ENCODE measurements at regions not wholly inside any gene's neighbourhood (a gene's known extent, or its start where the extent isn't known, plus 50 kb on each side); places are given as distances from the start of the nearest gene placed in this dataset.

DNA sequence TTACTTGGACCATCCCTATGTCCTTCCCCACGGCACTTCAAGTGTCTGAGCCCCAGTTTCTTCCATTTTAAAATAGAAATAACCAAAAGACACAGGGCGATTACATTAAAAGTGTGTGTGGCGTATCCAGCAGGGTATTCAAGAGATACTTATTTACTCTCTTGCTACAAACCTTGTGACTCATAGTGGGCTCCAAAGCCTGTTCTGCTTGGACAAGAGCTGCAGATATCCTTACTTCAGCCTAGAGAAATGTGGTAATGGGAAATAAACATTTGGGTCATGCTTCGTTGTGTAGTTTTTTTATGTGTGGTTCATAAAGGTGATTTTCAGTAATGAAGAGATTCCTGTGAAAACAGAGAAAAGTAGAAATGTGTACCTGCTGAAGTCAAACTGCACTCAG is 288.9 kb upstream of the CDH11 start:
- Mint-ChIP-seq H3K36me3 (ENCODE audit: low read depth) (no peaks in the 10 kb centered on the region), H3K27me3 (ENCODE audit: insufficient read depth) (peaks cover 2% of the 10 kb centered on the region)
- no peak for DNase-seq (ENCODE audit: low spot score)

DNA sequence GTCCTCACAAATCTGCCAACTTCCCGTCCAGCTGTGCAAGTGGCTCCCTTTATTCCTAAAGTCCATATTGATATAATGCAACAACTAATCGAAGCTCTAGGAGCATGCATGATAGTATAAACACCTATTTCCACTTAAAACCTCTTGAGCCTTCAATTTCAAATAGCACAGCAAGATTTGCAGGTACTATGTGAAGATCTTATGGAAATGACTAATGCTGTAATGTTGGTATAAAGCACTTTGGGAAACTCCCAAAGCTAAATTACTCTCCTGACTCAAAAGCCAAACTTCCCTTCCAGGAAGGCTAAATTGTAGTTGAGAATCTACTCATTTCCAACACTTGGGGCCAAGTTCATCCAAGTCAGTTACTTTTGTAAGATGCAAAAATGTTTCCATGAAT is 287.6 kb upstream of the CDH11 start:
- intact Hi-C loops (cut with micrococcal nuclease): no loop called here
- no peak for DNase-seq (ENCODE audit: low spot score)
- Mint-ChIP-seq H3K4me1 (ENCODE audit: low read depth) (no peaks in the 10 kb centered on the region), H3K9me3 (no peaks in the 10 kb centered on the region), H3K36me3 (ENCODE audit: low read depth) (no peaks in the 10 kb centered on the region), H3K27me3 (ENCODE audit: insufficient read depth) (peaks cover 2% of the 10 kb centered on the region), H3K27ac (no peak overlapping the region), H3K4me3 (no peak overlapping the region)

More for the DNA sequence above, 288.9 kb upstream of the CDH11 start:
- no peaks in the 10 kb centered on the region for H3K9me3 Mint-ChIP-seq
- no peak overlapping the region for H3K27ac Mint-ChIP-seq
- H3K4me3 Mint-ChIP-seq: no peak overlapping the region
- intact Hi-C loops (cut with micrococcal nuclease): no loop called here
- H3K4me1 Mint-ChIP-seq (ENCODE audit: low read depth): no peaks in the 10 kb centered on the region

- no peak overlapping the region for H3K27ac Mint-ChIP-seq
- no peaks in the 10 kb centered on the region for H3K4me1 Mint-ChIP-seq (ENCODE audit: low read depth)
- H3K4me3 Mint-ChIP-seq: no peak overlapping the region
- H3K9me3 Mint-ChIP-seq: peaks cover 7% of the 10 kb centered on the region
- intact Hi-C loops (cut with micrococcal nuclease): no loop called here
- H3K27me3 Mint-ChIP-seq (ENCODE audit: insufficient read depth): no peaks in the 10 kb centered on the region
- no peak for DNase-seq (ENCODE audit: low spot score)
- no peaks in the 10 kb centered on the region for H3K36me3 Mint-ChIP-seq (ENCODE audit: low read depth)
These were observed 285.1 kb upstream of the CDH11 start for GRCh38 chr16:65406933-65407332.

DNA sequence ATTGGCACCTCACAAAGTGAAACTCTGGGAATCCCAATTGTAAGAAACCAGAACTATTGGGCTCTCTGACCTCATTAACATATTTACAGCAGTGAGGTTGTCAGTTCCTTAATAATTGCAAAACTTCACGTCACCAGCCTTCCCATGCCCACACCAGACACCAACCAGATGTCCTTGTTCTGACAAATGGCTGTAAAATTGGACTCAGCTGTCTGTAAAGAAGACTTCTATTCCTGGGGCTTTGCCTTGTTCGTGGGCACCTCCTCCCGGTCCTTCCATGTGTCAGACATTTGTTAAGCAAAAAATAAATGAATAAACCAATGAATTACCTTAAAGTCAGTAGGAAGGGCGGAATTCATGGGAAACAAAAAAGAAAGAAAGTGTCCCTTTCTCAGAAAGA is 284.3 kb upstream of the CDH11 start:
- peaks cover 7% of the 10 kb centered on the region for H3K9me3 Mint-ChIP-seq
- intact Hi-C loops (cut with micrococcal nuclease): no loop called here
- no peaks in the 10 kb centered on the region for H3K4me1 Mint-ChIP-seq (ENCODE audit: low read depth)
- no peaks in the 10 kb centered on the region for H3K27me3 Mint-ChIP-seq (ENCODE audit: insufficient read depth)
- no peak overlapping the region for H3K27ac Mint-ChIP-seq
- no peaks in the 10 kb centered on the region for H3K36me3 Mint-ChIP-seq (ENCODE audit: low read depth)
- no peak overlapping the region for H3K4me3 Mint-ChIP-seq
- DNase-seq (ENCODE audit: low spot score): no peak

DNA sequence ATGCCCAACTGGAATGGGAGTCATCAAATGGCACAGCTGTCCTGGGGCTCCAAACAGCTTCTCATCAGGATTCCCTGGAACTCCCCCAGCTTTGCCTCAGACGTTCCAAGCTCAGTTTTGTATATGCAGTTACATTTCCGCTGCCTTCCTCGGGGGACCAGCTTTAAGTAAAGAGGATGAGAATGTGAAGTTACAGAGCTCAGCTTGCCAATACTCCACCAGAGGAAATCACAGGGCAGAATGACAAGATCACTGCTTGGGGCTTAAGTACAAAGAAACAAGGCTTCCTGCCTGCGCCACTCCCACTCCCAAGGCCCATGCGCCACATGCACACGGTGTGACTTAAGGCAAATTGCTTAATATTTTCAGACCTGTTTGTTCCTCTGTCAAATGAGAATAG is 272.4 kb upstream of the CDH11 start:
- Mint-ChIP-seq H3K27ac (no peak overlapping the region), H3K27me3 (ENCODE audit: insufficient read depth) (no peaks in the 10 kb centered on the region), H3K36me3 (ENCODE audit: low read depth) (no peaks in the 10 kb centered on the region), H3K9me3 (peaks cover 5% of the 10 kb centered on the region), H3K4me3 (no peak overlapping the region), H3K4me1 (ENCODE audit: low read depth) (no peaks in the 10 kb centered on the region)
- intact Hi-C loops (cut with micrococcal nuclease): no loop called here
- no peak for DNase-seq (ENCODE audit: low spot score)

- no peak overlapping the region for H3K4me3 Mint-ChIP-seq
- H3K9me3 Mint-ChIP-seq: peaks cover 14% of the 10 kb centered on the region
- H3K36me3 Mint-ChIP-seq (ENCODE audit: low read depth): no peaks in the 10 kb centered on the region
- H3K27ac Mint-ChIP-seq: no peak overlapping the region
- H3K27me3 Mint-ChIP-seq (ENCODE audit: insufficient read depth): no peaks in the 10 kb centered on the region
- H3K4me1 Mint-ChIP-seq (ENCODE audit: low read depth): no peaks in the 10 kb centered on the region
- intact Hi-C loops (cut with micrococcal nuclease): no loop called here
- no peak for DNase-seq (ENCODE audit: low spot score)
These were observed 271.1 kb upstream of the CDH11 start for GRCh38 chr16:65392806-65393565.

GRCh38 chr16:65388592-65388991 is 266.7 kb upstream of the CDH11 start:
- H3K4me1 Mint-ChIP-seq (ENCODE audit: low read depth): no peaks in the 10 kb centered on the region
- no peak overlapping the region for H3K27ac Mint-ChIP-seq
- H3K4me3 Mint-ChIP-seq: no peak overlapping the region
- intact Hi-C loops (cut with micrococcal nuclease): no loop called here
- DNase-seq (ENCODE audit: low spot score): no peak
- H3K36me3 Mint-ChIP-seq (ENCODE audit: low read depth): no peaks in the 10 kb centered on the region
- peaks cover 15% of the 10 kb centered on the region for H3K9me3 Mint-ChIP-seq
- no peaks in the 10 kb centered on the region for H3K27me3 Mint-ChIP-seq (ENCODE audit: insufficient read depth)

GRCh38 chr16:65386672-65387071 is 264.8 kb upstream of the CDH11 start:
- no peak overlapping the region for H3K4me3 Mint-ChIP-seq
- H3K4me1 Mint-ChIP-seq (ENCODE audit: low read depth): no peaks in the 10 kb centered on the region
- no peaks in the 10 kb centered on the region for H3K27me3 Mint-ChIP-seq (ENCODE audit: insufficient read depth)
- no peak overlapping the region for H3K27ac Mint-ChIP-seq
- H3K9me3 Mint-ChIP-seq: peaks cover 15% of the 10 kb centered on the region
- intact Hi-C loops (cut with micrococcal nuclease): no loop called here
- no peaks in the 10 kb centered on the region for H3K36me3 Mint-ChIP-seq (ENCODE audit: low read depth)
- no peak for DNase-seq (ENCODE audit: low spot score)

DNA sequence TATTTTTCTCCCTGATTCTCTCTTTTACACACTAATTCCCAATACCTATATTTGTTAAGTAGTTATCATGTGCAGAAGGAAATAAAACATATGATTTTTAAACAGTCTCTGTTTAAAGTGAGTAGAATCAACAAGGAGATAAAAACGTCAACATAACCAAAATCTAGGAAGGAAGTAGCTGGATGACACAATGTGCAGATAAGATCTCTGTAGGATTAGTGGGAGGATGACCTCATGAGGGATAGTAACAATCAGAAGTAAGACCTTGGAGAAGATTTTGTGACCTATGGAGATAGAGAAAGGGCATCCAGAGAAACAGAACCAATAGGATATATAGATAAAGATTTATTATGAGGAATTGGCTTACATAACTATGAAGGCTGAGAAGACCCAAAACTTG is 262.6 kb upstream of the CDH11 start:
- intact Hi-C loops (cut with micrococcal nuclease): no loop called here

DNA sequence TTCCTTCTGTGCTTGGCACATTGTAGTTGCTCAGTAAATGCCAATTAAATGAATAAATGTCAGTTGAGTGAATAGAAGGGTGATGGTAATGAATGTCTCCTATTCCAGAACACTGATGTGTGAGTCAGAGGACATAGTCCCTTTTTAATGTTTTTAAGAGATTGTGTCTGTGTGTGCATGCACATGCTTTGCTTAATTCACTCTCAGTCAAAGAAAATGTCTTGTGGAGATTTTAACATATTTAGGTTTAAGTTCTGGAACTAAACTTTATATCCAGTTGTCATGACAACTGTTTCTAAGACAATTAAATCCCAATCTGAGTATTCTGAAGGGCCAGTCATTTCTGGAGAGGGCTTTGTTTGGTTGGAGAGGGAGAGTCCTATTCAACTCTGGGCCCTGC is 255.3 kb upstream of the CDH11 start:
- no peak overlapping the region for H3K27ac Mint-ChIP-seq
- H3K4me3 Mint-ChIP-seq: no peak overlapping the region
- intact Hi-C loops (cut with micrococcal nuclease): no loop called here
- no peaks in the 10 kb centered on the region for H3K36me3 Mint-ChIP-seq (ENCODE audit: low read depth)
- DNase-seq (ENCODE audit: low spot score): no peak
- no peaks in the 10 kb centered on the region for H3K4me1 Mint-ChIP-seq (ENCODE audit: low read depth)
- H3K27me3 Mint-ChIP-seq (ENCODE audit: insufficient read depth): no peaks in the 10 kb centered on the region
- H3K9me3 Mint-ChIP-seq: peaks cover 7% of the 10 kb centered on the region

More for the DNA sequence above, 262.6 kb upstream of the CDH11 start:
- no peak overlapping the region for H3K27ac Mint-ChIP-seq
- H3K4me1 Mint-ChIP-seq (ENCODE audit: low read depth): no peaks in the 10 kb centered on the region
- H3K4me3 Mint-ChIP-seq: no peak overlapping the region
- DNase-seq (ENCODE audit: low spot score): no peak
- H3K27me3 Mint-ChIP-seq (ENCODE audit: insufficient read depth): no peaks in the 10 kb centered on the region
- peaks cover 18% of the 10 kb centered on the region for H3K9me3 Mint-ChIP-seq
- H3K36me3 Mint-ChIP-seq (ENCODE audit: low read depth): no peaks in the 10 kb centered on the region

- H3K27ac Mint-ChIP-seq: no peak overlapping the region
- no peak for DNase-seq (ENCODE audit: low spot score)
- intact Hi-C loops (cut with micrococcal nuclease): no loop called here
- no peaks in the 10 kb centered on the region for H3K36me3 Mint-ChIP-seq (ENCODE audit: low read depth)
- H3K4me1 Mint-ChIP-seq (ENCODE audit: low read depth): no peaks in the 10 kb centered on the region
- peaks cover 7% of the 10 kb centered on the region for H3K9me3 Mint-ChIP-seq
- no peaks in the 10 kb centered on the region for H3K27me3 Mint-ChIP-seq (ENCODE audit: insufficient read depth)
- no peak overlapping the region for H3K4me3 Mint-ChIP-seq
These were observed 254.7 kb upstream of the CDH11 start for GRCh38 chr16:65376601-65377000.

DNA sequence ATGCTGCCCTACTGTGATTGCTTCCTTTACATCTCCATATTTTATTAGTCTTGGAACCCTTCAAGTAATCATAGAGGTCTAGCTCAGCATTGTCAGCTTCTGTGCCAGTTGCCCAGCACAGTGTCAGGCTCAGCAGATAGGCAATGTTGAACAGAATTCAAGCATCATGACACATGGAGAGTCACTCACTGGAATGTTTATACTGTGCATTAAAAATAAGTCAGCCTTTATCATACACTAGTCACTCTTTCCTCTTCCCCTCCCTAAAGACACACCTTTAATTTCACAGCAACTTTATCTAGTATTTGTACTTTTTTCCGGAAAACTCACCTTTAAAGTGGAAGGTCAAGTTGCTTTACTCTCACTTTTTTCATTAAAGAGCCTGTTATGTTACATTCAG is 253.8 kb upstream of the CDH11 start:
- intact Hi-C loops (cut with micrococcal nuclease): no loop called here
- peaks cover 3% of the 10 kb centered on the region for H3K9me3 Mint-ChIP-seq
- H3K4me3 Mint-ChIP-seq: no peak overlapping the region
- DNase-seq (ENCODE audit: low spot score): no peak
- H3K27me3 Mint-ChIP-seq (ENCODE audit: insufficient read depth): no peaks in the 10 kb centered on the region
- H3K27ac Mint-ChIP-seq: no peak overlapping the region
- H3K4me1 Mint-ChIP-seq (ENCODE audit: low read depth): no peaks in the 10 kb centered on the region
- H3K36me3 Mint-ChIP-seq (ENCODE audit: low read depth): no peaks in the 10 kb centered on the region

DNA sequence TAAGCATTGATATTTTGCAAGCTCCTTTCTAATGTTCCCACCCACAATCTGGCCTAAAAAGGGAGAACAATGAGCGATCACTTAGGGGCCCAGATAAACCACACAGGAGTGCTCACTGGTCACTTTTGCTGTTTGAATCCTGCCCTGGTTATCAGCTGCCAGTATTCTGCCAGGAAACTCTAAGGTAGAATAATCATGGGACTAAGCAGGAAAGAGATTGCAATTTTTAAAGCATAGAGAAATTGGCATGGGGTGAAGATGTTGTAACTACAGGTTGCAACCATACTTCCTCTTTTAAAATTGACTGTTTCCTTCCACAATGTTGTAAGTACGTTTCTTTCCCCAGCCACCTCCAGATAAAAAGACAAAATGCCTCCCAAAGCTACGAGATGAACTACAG is 251.2 kb upstream of the CDH11 start:
- DNase-seq (ENCODE audit: low spot score): no peak
- Mint-ChIP-seq H3K4me1 (ENCODE audit: low read depth) (no peaks in the 10 kb centered on the region), H3K4me3 (no peak overlapping the region), H3K27me3 (ENCODE audit: insufficient read depth) (no peaks in the 10 kb centered on the region), H3K9me3 (peaks cover 3% of the 10 kb centered on the region), H3K36me3 (ENCODE audit: low read depth) (no peaks in the 10 kb centered on the region), H3K27ac (no peak overlapping the region)
- intact Hi-C loops (cut with micrococcal nuclease): no loop called here

GRCh38 chr16:65372171-65372570 is 250.3 kb upstream of the CDH11 start:
- Mint-ChIP-seq H3K27me3 (ENCODE audit: insufficient read depth) (no peaks in the 10 kb centered on the region), H3K36me3 (ENCODE audit: low read depth) (no peaks in the 10 kb centered on the region), H3K9me3 (peaks cover 3% of the 10 kb centered on the region), H3K4me3 (no peak overlapping the region), H3K27ac (no peak overlapping the region), H3K4me1 (ENCODE audit: low read depth) (no peaks in the 10 kb centered on the region)
- intact Hi-C loops (cut with micrococcal nuclease): no loop called here
- DNase-seq (ENCODE audit: low spot score): no peak
